ENCODE measurements at regions not wholly inside any gene's neighbourhood (a gene's known extent, or its start where the extent isn't known, plus 50 kb on each side); places are given as distances from the start of the nearest gene placed in this dataset.

GRCh38 chr4:178165251-178165950, 723.2 kb upstream of the AGA start:
- no peaks in the 10 kb centered on the region for H3K27me3 ChIP-seq (ENCODE audit: insufficient read depth, low read length)
- H3K4me3 ChIP-seq (ENCODE audit: low read length) = no peak overlapping the region
- H3K36me3 ChIP-seq (ENCODE audit: insufficient read depth, low read length) = no peaks in the 10 kb centered on the region
- no peaks in the 10 kb centered on the region for H3K4me1 ChIP-seq (ENCODE audit: insufficient read depth, low read length)
- H3K9ac ChIP-seq (ENCODE audit: low read depth, low read length) = no peak overlapping the region
- H3K27ac ChIP-seq (ENCODE audit: low read depth, low read length) = no peak overlapping the region
- peaks cover 20% of the 10 kb centered on the region for H3K9me3 ChIP-seq (ENCODE audit: insufficient read depth, low read depth, low read length)
- WGBS = 94% methylated on average over 10 of the region's 11 CpGs

GRCh38 chr4:178165951-178166308, 723.7 kb upstream of the AGA start:
- WGBS = 91% methylated on average over 5 of the region's 5 CpGs
- no peak overlapping the region for H3K4me3 ChIP-seq (ENCODE audit: low read length)
- no peaks in the 10 kb centered on the region for H3K4me1 ChIP-seq (ENCODE audit: insufficient read depth, low read length)
- H3K27me3 ChIP-seq (ENCODE audit: insufficient read depth, low read length) = no peaks in the 10 kb centered on the region
- no peak overlapping the region for H3K27ac ChIP-seq (ENCODE audit: low read depth, low read length)
- no peaks in the 10 kb centered on the region for H3K36me3 ChIP-seq (ENCODE audit: insufficient read depth, low read length)
- peaks cover 15% of the 10 kb centered on the region for H3K9me3 ChIP-seq (ENCODE audit: insufficient read depth, low read depth, low read length)
- H3K9ac ChIP-seq (ENCODE audit: low read depth, low read length) = no peak overlapping the region

- no peaks in the 10 kb centered on the region for H3K9me3 ChIP-seq (ENCODE audit: insufficient read depth, low read depth, low read length)
- no peaks in the 10 kb centered on the region for H3K36me3 ChIP-seq (ENCODE audit: insufficient read depth, low read length)
- no peak overlapping the region for H3K27ac ChIP-seq (ENCODE audit: low read depth, low read length)
- H3K4me1 ChIP-seq (ENCODE audit: insufficient read depth, low read length) = no peaks in the 10 kb centered on the region
- H3K4me3 ChIP-seq (ENCODE audit: low read length) = no peak overlapping the region
- H3K9ac ChIP-seq (ENCODE audit: low read depth, low read length) = no peak overlapping the region
- no peaks in the 10 kb centered on the region for H3K27me3 ChIP-seq (ENCODE audit: insufficient read depth, low read length)
- WGBS = 92% methylated on average over 4 of the region's 6 CpGs
Observed at GRCh38 chr4:178173771-178174170, 731.5 kb upstream of the AGA start.

- 64% methylated on average over 2 of the region's 2 CpGs for WGBS
- H3K4me3 ChIP-seq (ENCODE audit: low read length) = no peak overlapping the region
- no peak overlapping the region for H3K27ac ChIP-seq (ENCODE audit: low read depth, low read length)
- H3K27me3 ChIP-seq (ENCODE audit: insufficient read depth, low read length) = no peaks in the 10 kb centered on the region
- no peaks in the 10 kb centered on the region for H3K36me3 ChIP-seq (ENCODE audit: insufficient read depth, low read length)
- no peaks in the 10 kb centered on the region for H3K4me1 ChIP-seq (ENCODE audit: insufficient read depth, low read length)
- H3K9me3 ChIP-seq (ENCODE audit: insufficient read depth, low read depth, low read length) = no peaks in the 10 kb centered on the region
- no peak overlapping the region for H3K9ac ChIP-seq (ENCODE audit: low read depth, low read length)
Observed at GRCh38 chr4:178174756-178175155, 732.5 kb upstream of the AGA start.

- Histone ChIP-seq H3K4me3 (ENCODE audit: low read length) (no peak overlapping the region), H3K36me3 (ENCODE audit: insufficient read depth, low read length) (no peaks in the 10 kb centered on the region), H3K27me3 (ENCODE audit: insufficient read depth, low read length) (no peaks in the 10 kb centered on the region), H3K9me3 (ENCODE audit: insufficient read depth, low read depth, low read length) (no peaks in the 10 kb centered on the region), H3K9ac (ENCODE audit: low read depth, low read length) (no peak overlapping the region), H3K27ac (ENCODE audit: low read depth, low read length) (no peak overlapping the region), H3K4me1 (ENCODE audit: insufficient read depth, low read length) (no peaks in the 10 kb centered on the region)
- WGBS = 93% methylated on average over 3 of the region's 3 CpGs
Observed at GRCh38 chr4:178185517-178185916, 743.3 kb upstream of the AGA start.

GRCh38 chr4:178192611-178193010, 750.4 kb upstream of the AGA start:
- H3K4me3 ChIP-seq (ENCODE audit: low read length) = no peak overlapping the region
- H3K4me1 ChIP-seq (ENCODE audit: insufficient read depth, low read length) = no peaks in the 10 kb centered on the region
- H3K36me3 ChIP-seq (ENCODE audit: insufficient read depth, low read length) = no peaks in the 10 kb centered on the region
- H3K9ac ChIP-seq (ENCODE audit: low read depth, low read length) = no peak overlapping the region
- no peaks in the 10 kb centered on the region for H3K9me3 ChIP-seq (ENCODE audit: insufficient read depth, low read depth, low read length)
- no peaks in the 10 kb centered on the region for H3K27me3 ChIP-seq (ENCODE audit: insufficient read depth, low read length)
- H3K27ac ChIP-seq (ENCODE audit: low read depth, low read length) = no peak overlapping the region

- H3K9me3 ChIP-seq (ENCODE audit: insufficient read depth, low read depth, low read length) = no peaks in the 10 kb centered on the region
- no peaks in the 10 kb centered on the region for H3K4me1 ChIP-seq (ENCODE audit: insufficient read depth, low read length)
- H3K4me3 ChIP-seq (ENCODE audit: low read length) = no peak overlapping the region
- H3K9ac ChIP-seq (ENCODE audit: low read depth, low read length) = no peak overlapping the region
- 96% methylated on average over 6 of the region's 6 CpGs for WGBS
- no peak overlapping the region for H3K27ac ChIP-seq (ENCODE audit: low read depth, low read length)
- no peaks in the 10 kb centered on the region for H3K36me3 ChIP-seq (ENCODE audit: insufficient read depth, low read length)
- no peaks in the 10 kb centered on the region for H3K27me3 ChIP-seq (ENCODE audit: insufficient read depth, low read length)
Observed at GRCh38 chr4:178196751-178197374, 754.6 kb upstream of the AGA start.

- Histone ChIP-seq H3K27ac (ENCODE audit: low read depth, low read length) (no peak overlapping the region), H3K4me3 (ENCODE audit: low read length) (no peak overlapping the region), H3K36me3 (ENCODE audit: insufficient read depth, low read length) (no peaks in the 10 kb centered on the region), H3K27me3 (ENCODE audit: insufficient read depth, low read length) (no peaks in the 10 kb centered on the region), H3K9me3 (ENCODE audit: insufficient read depth, low read depth, low read length) (peaks cover 6% of the 10 kb centered on the region; the same call in 1 of the 2 replicates), H3K9ac (ENCODE audit: low read depth, low read length) (no peak overlapping the region), H3K4me1 (ENCODE audit: insufficient read depth, low read length) (no peaks in the 10 kb centered on the region)
Observed at GRCh38 chr4:178198691-178199090, 756.5 kb upstream of the AGA start.

- Histone ChIP-seq H3K36me3 (ENCODE audit: insufficient read depth, low read length) (no peaks in the 10 kb centered on the region), H3K27me3 (ENCODE audit: insufficient read depth, low read length) (no peaks in the 10 kb centered on the region), H3K27ac (ENCODE audit: low read depth, low read length) (no peak overlapping the region), H3K9ac (ENCODE audit: low read depth, low read length) (no peak overlapping the region), H3K9me3 (ENCODE audit: insufficient read depth, low read depth, low read length) (peaks cover 25% of the 10 kb centered on the region), H3K4me1 (ENCODE audit: insufficient read depth, low read length) (no peaks in the 10 kb centered on the region), H3K4me3 (ENCODE audit: low read length) (no peak overlapping the region)
- no CpG with 5 or more reads among the region's 1 CpG for WGBS
Observed at GRCh38 chr4:178202422-178202821, 760.2 kb upstream of the AGA start.

GRCh38 chr4:178205826-178206225, 763.6 kb upstream of the AGA start:
- 100% methylated on average over 1 of the region's 1 CpG for WGBS

GRCh38 chr4:178215309-178215708, 773.1 kb upstream of the AGA start:
- WGBS = no CpG with 5 or more reads among the region's 2 CpGs
- Histone ChIP-seq H3K4me1 (ENCODE audit: insufficient read depth, low read length) (no peaks in the 10 kb centered on the region), H3K36me3 (ENCODE audit: insufficient read depth, low read length) (no peaks in the 10 kb centered on the region), H3K27ac (ENCODE audit: low read depth, low read length) (no peak overlapping the region), H3K9me3 (ENCODE audit: insufficient read depth, low read depth, low read length) (no peaks in the 10 kb centered on the region), H3K27me3 (ENCODE audit: insufficient read depth, low read length) (no peaks in the 10 kb centered on the region), H3K9ac (ENCODE audit: low read depth, low read length) (no peak overlapping the region), H3K4me3 (ENCODE audit: low read length) (no peak overlapping the region)

More at GRCh38 chr4:178205826-178206225, 763.6 kb upstream of the AGA start:
- H3K4me3 ChIP-seq (ENCODE audit: low read length) = no peak overlapping the region
- H3K9ac ChIP-seq (ENCODE audit: low read depth, low read length) = no peak overlapping the region
- peaks cover 26% of the 10 kb centered on the region for H3K9me3 ChIP-seq (ENCODE audit: insufficient read depth, low read depth, low read length)
- no peaks in the 10 kb centered on the region for H3K27me3 ChIP-seq (ENCODE audit: insufficient read depth, low read length)
- no peaks in the 10 kb centered on the region for H3K36me3 ChIP-seq (ENCODE audit: insufficient read depth, low read length)
- no peak overlapping the region for H3K27ac ChIP-seq (ENCODE audit: low read depth, low read length)
- H3K4me1 ChIP-seq (ENCODE audit: insufficient read depth, low read length) = no peaks in the 10 kb centered on the region

GRCh38 chr4:178215763-178216162, 773.5 kb upstream of the AGA start:
- Histone ChIP-seq H3K4me3 (ENCODE audit: low read length) (no peak overlapping the region), H3K9ac (ENCODE audit: low read depth, low read length) (no peak overlapping the region), H3K27ac (ENCODE audit: low read depth, low read length) (no peak overlapping the region), H3K27me3 (ENCODE audit: insufficient read depth, low read length) (no peaks in the 10 kb centered on the region), H3K4me1 (ENCODE audit: insufficient read depth, low read length) (no peaks in the 10 kb centered on the region), H3K9me3 (ENCODE audit: insufficient read depth, low read depth, low read length) (no peaks in the 10 kb centered on the region), H3K36me3 (ENCODE audit: insufficient read depth, low read length) (no peaks in the 10 kb centered on the region)
- WGBS = 91% methylated on average over 1 of the region's 1 CpG

Data from HUES64 (cell line).